ENCODE measurements at regions not wholly inside any gene's neighbourhood (a gene's known extent, or its start where the extent isn't known, plus 50 kb on each side); places are given as distances from the start of the nearest gene placed in this dataset.

- DNase-seq (ENCODE audit: low read depth, low spot score), result no peak
- Histone ChIP-seq H3K4me2 (ENCODE audit: control insufficient read depth, extremely low read depth, insufficient read depth, low read depth, low read length) (no peak overlapping the region), H3K27ac (ENCODE audit: control insufficient read depth, insufficient read depth, low read length) (no peak overlapping the region), H3K27me3 (ENCODE audit: control insufficient read depth, extremely low read depth, insufficient read depth, low read length) (no peaks in the 10 kb centered on the region), H3K36me3 (ENCODE audit: control insufficient read depth in 2 of 2, extremely low read depth in 1 of 2, insufficient read depth in 2 of 2, low read length in 2 of 2) (no peaks in the 10 kb centered on the region), H3K4me3 (ENCODE audit: control insufficient read depth in 2 of 3, extremely low read depth in 1 of 3, insufficient read depth in 2 of 3, low read depth in 1 of 3, low read length in 3 of 3) (no peak overlapping the region), H3K9me3 (ENCODE audit: control insufficient read depth, low read depth, low read length) (no peaks in the 10 kb centered on the region), H2AFZ (ENCODE audit: control insufficient read depth, low read length) (peak overlapping the region; percentile 79), H3K9ac (ENCODE audit: control insufficient read depth, extremely low read depth, insufficient read depth, low read length) (peak overlapping the region; percentile 13), H3K9me1 (ENCODE audit: control insufficient read depth, extremely low read depth, insufficient read depth, low read length) (no peaks in the 10 kb centered on the region), H3K4me1 (ENCODE audit: control insufficient read depth, extremely low read depth, insufficient read depth, low read length) (peaks cover 21% of the 10 kb centered on the region), H4K20me1 (ENCODE audit: control insufficient read depth, extremely low read depth, insufficient read depth, low read length) (no peaks in the 10 kb centered on the region), H3K79me2 (ENCODE audit: control insufficient read depth, insufficient read depth, low read length) (no peaks in the 10 kb centered on the region)
- no peak for FAIRE-seq
- dilution Hi-C loops (cut with MboI; ENCODE audit: extremely low pct_ligation_motif_present, low sequenced_read_pairs), result no loop called here
- no peak for TF ChIP-seq EZH2 (IDR thresholded peaks at IDR 0.05; ENCODE audit: low read length)
- no peak for TF ChIP-seq CTCF (optimal IDR thresholded peaks at IDR 0.05 in 1 of 3, IDR thresholded peaks at IDR 0.05 in 1 of 3, conservative IDR thresholded peaks at IDR 0.05 in 1 of 3; ENCODE audit: extremely low read depth in 1 of 3, insufficient read depth in 2 of 3, low read length in 3 of 3)
Measured at GRCh38 chr1:94708299-94708685, 111.9 kb upstream of the SLC44A3 start.

- no peak overlapping the region for H3K27ac ChIP-seq (ENCODE audit: control insufficient read depth, insufficient read depth, low read length)
- no peak overlapping the region for H3K9ac ChIP-seq (ENCODE audit: control insufficient read depth, extremely low read depth, insufficient read depth, low read length)
- no peaks in the 10 kb centered on the region for H3K9me3 ChIP-seq (ENCODE audit: control insufficient read depth, low read depth, low read length)
- no peaks in the 10 kb centered on the region for H3K27me3 ChIP-seq (ENCODE audit: control insufficient read depth, extremely low read depth, insufficient read depth, low read length)
- H3K4me1 ChIP-seq (ENCODE audit: control insufficient read depth, extremely low read depth, insufficient read depth, low read length), result peaks cover 15% of the 10 kb centered on the region
- H2AFZ ChIP-seq (ENCODE audit: control insufficient read depth, low read length), result no peak overlapping the region
- dilution Hi-C loops (cut with MboI; ENCODE audit: extremely low pct_ligation_motif_present, low sequenced_read_pairs), result no loop called here
- no peaks in the 10 kb centered on the region for H3K79me2 ChIP-seq (ENCODE audit: control insufficient read depth, insufficient read depth, low read length)
- DNase-seq (ENCODE audit: low read depth, low spot score) (no peak), FAIRE-seq (no peak)
- TF ChIP-seq EZH2 (IDR thresholded peaks at IDR 0.05; ENCODE audit: low read length) (no peak), CTCF (optimal IDR thresholded peaks at IDR 0.05 in 1 of 3, IDR thresholded peaks at IDR 0.05 in 1 of 3, conservative IDR thresholded peaks at IDR 0.05 in 1 of 3; ENCODE audit: extremely low read depth in 1 of 3, insufficient read depth in 2 of 3, low read length in 3 of 3) (no peak)
- H3K4me3 ChIP-seq (ENCODE audit: control insufficient read depth in 2 of 3, extremely low read depth in 1 of 3, insufficient read depth in 2 of 3, low read depth in 1 of 3, low read length in 3 of 3), result no peak overlapping the region
- H4K20me1 ChIP-seq (ENCODE audit: control insufficient read depth, extremely low read depth, insufficient read depth, low read length), result no peaks in the 10 kb centered on the region
- H3K36me3 ChIP-seq (ENCODE audit: control insufficient read depth in 2 of 2, extremely low read depth in 1 of 2, insufficient read depth in 2 of 2, low read length in 2 of 2), result no peaks in the 10 kb centered on the region
- H3K4me2 ChIP-seq (ENCODE audit: control insufficient read depth, extremely low read depth, insufficient read depth, low read depth, low read length), result no peak overlapping the region
- H3K9me1 ChIP-seq (ENCODE audit: control insufficient read depth, extremely low read depth, insufficient read depth, low read length), result no peaks in the 10 kb centered on the region
Measured at GRCh38 chr1:94707321-94708298, 112.5 kb upstream of the SLC44A3 start.
